Left lung (tissue), 4 donors: ENCODE measurements at regions not wholly inside any gene's neighbourhood (a gene's known extent, or its start where the extent isn't known, plus 50 kb on each side); places are given as distances from the start of the nearest gene placed in this dataset.

ENCODE experiments used
- ATAC-seq: fragments of 200-7000 bp; cut with Tn5 transposase; one replicate; pipeline ENCODE4 v1.9.1; 2020; ENCODE audit warnings: moderate library complexity
- DNase-seq, 4 donors: peaks; one replicate each; pipeline ENCODE4 v3.0.0-alpha.2; 2013 to 2020
- H3K27ac ChIP-seq, 2 donors: fragments of 200-600 bp; sonication (generic) in 1 of 2; one replicate each; pipeline versions ENCODE4 v1.5.0 to v1.8.0; 2020 to 2021
- H3K27me3 ChIP-seq, 2 donors: fragments of 200-600 bp; sonication (generic) in 1 of 2; one replicate each; pipeline versions ENCODE4 v1.5.0 to v1.8.0; 2020 to 2021
- H3K36me3 ChIP-seq, 2 donors: fragments of 200-600 bp; sonication (generic) in 1 of 2; one replicate each; pipeline versions ENCODE4 v1.5.0 to v1.8.0; 2020 to 2021
- H3K4me1 ChIP-seq, 2 donors: fragments of 200-600 bp; one replicate each; pipeline ENCODE4 v1.8.0; 2021
- H3K4me3 ChIP-seq, 2 donors: fragments of 200-600 bp; sonication (generic) in 1 of 2; one replicate each; pipeline versions ENCODE4 v1.5.0 to v1.8.0; 2020 to 2021; ENCODE audit warnings: mild to moderate bottlenecking in 1 of 2
- H3K9me3 ChIP-seq, 2 donors: fragments of 200-600 bp; sonication (generic) in 1 of 2; one replicate each; pipeline versions ENCODE4 v1.5.0 to v1.8.0; 2020 to 2021
- intact Hi-C, 2 donors: fragments of 100-400 bp; cut with DNase I; formaldehyde crosslinking; loops; one replicate each; pipeline versions ENCODE4 v1.11.2 to v1.14.2; 2022
- TF ChIP-seq, protein P1 (sequence below), 2 donors: fragments of 200-600 bp; sonication (generic) in 1 of 2; IDR thresholded peaks; one replicate each; pipeline versions ENCODE4 v1.5.0 to v1.8.0; 2021; ENCODE audit warnings: antibody characterized with exemption in 2 of 2
- donor health status: DM: no; HTN: yes; CAD: no.
- donor health status: DM: no; HTN: no; CAD: no.

DNA sequence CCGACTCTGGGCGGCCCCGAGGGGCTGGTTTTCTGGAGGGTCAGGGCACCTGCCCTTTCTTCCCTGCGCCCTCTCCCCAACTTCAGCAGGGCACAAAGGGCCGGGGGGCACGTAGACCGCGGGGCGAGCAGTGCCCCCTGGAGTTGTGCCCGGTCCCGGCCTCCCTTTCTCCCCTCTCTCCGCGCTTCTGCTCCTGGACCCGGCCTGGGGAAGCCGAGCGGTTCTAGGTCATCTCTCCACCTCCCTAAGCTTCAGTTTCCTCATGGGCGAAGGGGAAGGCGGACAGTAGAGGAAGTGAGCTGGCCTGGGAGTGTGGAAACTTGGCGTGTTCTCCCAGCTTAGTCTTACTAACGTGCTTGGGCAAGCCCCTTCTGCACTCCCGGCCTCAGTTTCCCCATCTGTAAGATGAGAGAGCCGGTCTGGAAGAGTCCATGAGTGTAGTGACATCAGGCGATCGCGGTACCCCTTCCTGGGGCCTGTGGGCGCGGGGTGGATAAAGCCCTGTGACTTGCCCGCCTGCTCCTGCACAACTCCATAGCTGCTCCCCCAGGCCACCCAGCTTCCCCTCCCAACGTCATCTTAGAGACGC, 158.6 kb upstream of the PARP11 start:
- no peaks in the 10 kb centered on the region for H3K9me3 ChIP-seq
- TF ChIP-seq, protein P1, sequence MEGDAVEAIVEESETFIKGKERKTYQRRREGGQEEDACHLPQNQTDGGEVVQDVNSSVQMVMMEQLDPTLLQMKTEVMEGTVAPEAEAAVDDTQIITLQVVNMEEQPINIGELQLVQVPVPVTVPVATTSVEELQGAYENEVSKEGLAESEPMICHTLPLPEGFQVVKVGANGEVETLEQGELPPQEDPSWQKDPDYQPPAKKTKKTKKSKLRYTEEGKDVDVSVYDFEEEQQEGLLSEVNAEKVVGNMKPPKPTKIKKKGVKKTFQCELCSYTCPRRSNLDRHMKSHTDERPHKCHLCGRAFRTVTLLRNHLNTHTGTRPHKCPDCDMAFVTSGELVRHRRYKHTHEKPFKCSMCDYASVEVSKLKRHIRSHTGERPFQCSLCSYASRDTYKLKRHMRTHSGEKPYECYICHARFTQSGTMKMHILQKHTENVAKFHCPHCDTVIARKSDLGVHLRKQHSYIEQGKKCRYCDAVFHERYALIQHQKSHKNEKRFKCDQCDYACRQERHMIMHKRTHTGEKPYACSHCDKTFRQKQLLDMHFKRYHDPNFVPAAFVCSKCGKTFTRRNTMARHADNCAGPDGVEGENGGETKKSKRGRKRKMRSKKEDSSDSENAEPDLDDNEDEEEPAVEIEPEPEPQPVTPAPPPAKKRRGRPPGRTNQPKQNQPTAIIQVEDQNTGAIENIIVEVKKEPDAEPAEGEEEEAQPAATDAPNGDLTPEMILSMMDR (IDR thresholded peaks at IDR 0.05) = no peak
- H3K27ac ChIP-seq = peak overlapping the region; percentile 85 to 88
- H3K4me3 ChIP-seq = peak overlapping the region in 1 of 2 donors; percentile 40
- H3K27me3 ChIP-seq = peaks cover 0 to 24% of the 10 kb centered on the region in 2 donors
- ATAC-seq = peak; percentile 52
- no peaks in the 10 kb centered on the region for H3K36me3 ChIP-seq
- intact Hi-C loops = no loop called here
- peaks cover 8 to 27% of the 10 kb centered on the region in 2 donors for H3K4me1 ChIP-seq
- peak in 2 of 4 donors; percentile 67 to 76 for DNase-seq

DNA sequence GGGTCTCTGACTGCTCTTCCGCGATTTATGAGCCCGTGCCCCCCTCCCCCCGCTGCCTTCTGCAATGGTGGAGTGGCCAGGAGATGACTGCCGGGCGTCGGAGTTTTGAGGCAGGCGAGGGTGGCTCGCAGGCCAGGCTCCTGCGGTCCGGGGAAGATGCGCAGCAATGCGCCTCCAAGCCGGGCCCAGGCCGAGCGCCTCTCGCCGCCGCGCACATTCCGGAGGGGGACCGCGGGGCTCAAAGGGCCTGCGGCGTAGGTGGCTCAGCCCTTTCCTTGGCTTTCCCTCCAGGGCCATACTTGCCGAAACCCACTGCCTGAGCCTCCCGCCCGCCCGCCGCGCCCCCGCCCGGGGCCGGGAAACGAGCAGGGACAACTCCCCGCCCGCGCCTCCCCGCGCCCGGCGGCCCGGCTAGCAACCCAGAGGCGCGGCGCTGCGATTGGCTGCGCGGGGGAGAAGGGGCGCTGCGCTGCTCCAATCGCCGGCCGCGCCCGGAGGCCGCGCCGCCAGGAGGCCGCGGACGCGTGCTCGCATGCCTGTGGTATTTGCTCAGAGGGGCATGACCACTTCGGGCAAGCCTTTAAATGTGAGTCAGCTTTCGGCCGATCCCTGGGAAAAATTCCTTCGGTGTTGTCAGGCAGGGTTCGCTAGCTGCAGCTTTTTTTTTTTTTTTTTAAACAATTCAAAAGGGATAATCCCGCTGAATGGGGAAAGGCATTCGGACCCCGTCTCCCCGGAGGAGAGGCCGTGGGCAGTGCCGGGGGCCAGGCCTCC, 157.9 kb upstream of the PARP11 start:
- Histone ChIP-seq H3K9me3 (no peaks in the 10 kb centered on the region), H3K36me3 (no peaks in the 10 kb centered on the region), H3K27ac (peak overlapping the region; percentile 85 to 91), H3K4me3 (peak overlapping the region; percentile 33 to 40), H3K27me3 (peaks cover 0 to 24% of the 10 kb centered on the region in 2 donors), H3K4me1 (peaks cover 8 to 27% of the 10 kb centered on the region in 2 donors)
- TF ChIP-seq, protein P1 (IDR thresholded peaks at IDR 0.05) = no peak
- DNase-seq (peak; percentile 84 to 96 (median 92)), ATAC-seq (peak; percentile 96)
- intact Hi-C loops = no loop called here

DNA sequence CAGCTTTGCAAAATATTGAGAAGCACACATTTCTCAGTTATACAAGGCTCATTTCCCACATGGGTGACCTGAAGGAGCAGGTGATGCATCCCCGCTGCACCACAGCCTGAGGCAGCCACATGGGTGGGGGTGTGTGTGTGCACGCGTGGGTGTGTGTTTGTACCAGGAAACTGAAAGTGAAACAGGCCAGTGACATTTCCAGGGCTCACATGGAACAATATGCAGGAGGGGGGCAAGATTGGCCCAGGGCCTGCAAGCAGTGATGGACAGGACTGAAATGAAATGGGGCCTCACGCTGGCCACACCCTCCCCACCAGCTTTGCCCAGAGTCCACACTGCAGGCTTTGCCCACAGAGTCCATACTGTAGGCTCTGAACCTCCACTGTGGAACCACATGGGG, 154.2 kb upstream of the PARP11 start:
- Histone ChIP-seq H3K27ac (no peak overlapping the region), H3K4me1 (peaks cover 8 to 23% of the 10 kb centered on the region in 2 donors), H3K4me3 (no peak overlapping the region), H3K36me3 (no peaks in the 10 kb centered on the region), H3K9me3 (no peaks in the 10 kb centered on the region), H3K27me3 (peaks cover 0 to 24% of the 10 kb centered on the region in 2 donors)
- ATAC-seq = no peak
- no peak for DNase-seq
- intact Hi-C loops = no loop called here
- TF ChIP-seq, protein P1 (IDR thresholded peaks at IDR 0.05) = no peak

DNA sequence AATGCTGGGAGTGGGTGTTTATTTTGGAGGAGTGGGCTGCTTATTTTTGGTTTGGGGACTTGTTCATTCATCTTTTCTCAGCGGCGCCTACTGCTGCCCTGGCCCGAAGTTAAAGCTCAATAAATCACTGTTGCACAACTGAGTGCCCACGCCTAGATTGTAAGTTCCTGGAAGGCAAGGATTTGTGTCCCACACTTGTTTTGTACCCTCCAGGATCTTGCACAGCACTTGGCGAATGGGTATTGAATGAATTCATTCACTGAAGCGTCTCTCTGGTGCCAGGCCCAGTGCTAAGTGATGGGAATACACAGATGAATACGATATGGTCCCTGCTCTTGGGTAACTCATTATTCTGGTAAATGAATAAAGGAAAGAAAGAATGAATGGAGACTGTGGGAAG, 153.3 kb upstream of the PARP11 start:
- no peak for ATAC-seq
- no peaks in the 10 kb centered on the region for H3K9me3 ChIP-seq
- intact Hi-C loops = no loop called here

GRCh38 chr12:4026020-4026358, 152.8 kb upstream of the PARP11 start:
- ATAC-seq = no peak
- DNase-seq = no peak
- Histone ChIP-seq H3K27me3 (peaks cover 0 to 11% of the 10 kb centered on the region in 2 donors), H3K27ac (no peak overlapping the region), H3K36me3 (no peaks in the 10 kb centered on the region), H3K4me3 (no peak overlapping the region), H3K4me1 (peaks cover 0 to 12% of the 10 kb centered on the region in 2 donors), H3K9me3 (no peaks in the 10 kb centered on the region)
- TF ChIP-seq, protein P1 (IDR thresholded peaks at IDR 0.05) = no peak
- intact Hi-C loops = no loop called here

More for the DNA sequence above, 153.3 kb upstream of the PARP11 start:
- Histone ChIP-seq H3K4me3 (no peak overlapping the region), H3K4me1 (peaks cover 1 to 16% of the 10 kb centered on the region in 2 donors), H3K36me3 (no peaks in the 10 kb centered on the region), H3K27me3 (peaks cover 0 to 16% of the 10 kb centered on the region in 2 donors), H3K27ac (no peak overlapping the region)
- TF ChIP-seq, protein P1 (IDR thresholded peaks at IDR 0.05) = no peak
- no peak for DNase-seq
